Skin of body (tissue), 1 donor: ENCODE measurements at regions not wholly inside any gene's neighbourhood (a gene's known extent, or its start where the extent isn't known, plus 50 kb on each side); places are given as distances from the start of the nearest gene placed in this dataset.

ENCODE experiments used
- DNase-seq: peaks from one replicate; lab custom pipeline; 2025; lab: John Stamatoyannopoulos, UW

GRCh38 chr4:20590849-20591248, 109.4 kb upstream of the PACRGL start:
- DNase-seq: no peak

- DNase-seq: peak; percentile 52
These were observed 108.7 kb upstream of the PACRGL start for GRCh38 chr4:20591571-20591970.

- DNase-seq: peak; percentile 46
These were observed 108.2 kb upstream of the PACRGL start for GRCh38 chr4:20592013-20592412.

- DNase-seq: peak; percentile 44
These were observed 107.6 kb upstream of the PACRGL start for GRCh38 chr4:20592663-20593062.

- DNase-seq: no peak
These were observed 101.6 kb upstream of the PACRGL start for GRCh38 chr4:20598626-20599025.

GRCh38 chr4:20603671-20604313, 96.5 kb upstream of the PACRGL start:
- DNase-seq: peak; percentile 2

GRCh38 chr4:20612313-20612712, 87.9 kb upstream of the PACRGL start:
- no peak for DNase-seq

- peak; percentile 72 for DNase-seq
These were observed 85.4 kb upstream of the PACRGL start for GRCh38 chr4:20614816-20615215.

GRCh38 chr4:20615486-20616260, 84.6 kb upstream of the PACRGL start:
- no peak for DNase-seq

GRCh38 chr4:20616313-20616712, 83.9 kb upstream of the PACRGL start:
- no peak for DNase-seq

- no peak for DNase-seq
These were observed 83.4 kb upstream of the PACRGL start for GRCh38 chr4:20616848-20617247.

GRCh38 chr4:20617678-20618396, 82.4 kb upstream of the PACRGL start:
- DNase-seq: peak; percentile 52

- no peak for DNase-seq
These were observed 81.5 kb upstream of the PACRGL start for GRCh38 chr4:20618731-20619130.

- no peak for DNase-seq
These were observed 78.8 kb upstream of the PACRGL start for GRCh38 chr4:20621476-20621875.

GRCh38 chr4:20622701-20623100, 77.6 kb upstream of the PACRGL start:
- no peak for DNase-seq

GRCh38 chr4:20623939-20624338, 76.3 kb upstream of the PACRGL start:
- DNase-seq: no peak

- no peak for DNase-seq
These were observed 75.4 kb upstream of the PACRGL start for GRCh38 chr4:20624793-20625374.

GRCh38 chr4:20625426-20625825, 74.8 kb upstream of the PACRGL start:
- no peak for DNase-seq

GRCh38 chr4:20626326-20627005, 73.8 kb upstream of the PACRGL start:
- no peak for DNase-seq

- DNase-seq: no peak
These were observed 72.4 kb upstream of the PACRGL start for GRCh38 chr4:20627866-20628265.
